ENCODE measurements at regions not wholly inside any gene's neighbourhood (a gene's known extent, or its start where the extent isn't known, plus 50 kb on each side); places are given as distances from the start of the nearest gene placed in this dataset.

DNA sequence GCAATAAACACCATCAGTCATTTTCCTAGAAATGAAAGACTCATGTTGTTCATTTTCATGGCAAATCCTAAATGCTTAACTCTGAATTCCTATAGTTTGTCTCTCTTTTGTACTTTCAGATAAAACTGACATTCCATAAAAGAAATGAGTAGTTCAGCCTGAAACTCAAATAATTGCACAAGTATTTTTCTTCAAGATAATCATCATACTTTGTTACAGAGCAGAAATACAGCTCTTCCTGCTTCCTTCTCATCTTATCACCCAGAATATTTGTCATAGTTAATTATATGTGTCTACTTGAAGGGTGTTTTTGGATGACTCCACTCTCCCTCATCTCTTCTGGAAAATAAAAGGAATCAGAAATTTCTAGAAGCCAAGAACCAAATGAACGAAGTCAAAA is 141.1 kb downstream of the HNMT start:
- no peak for DNase-seq (ENCODE audit: low spot score)
- TF ChIP-seq, protein P1, sequence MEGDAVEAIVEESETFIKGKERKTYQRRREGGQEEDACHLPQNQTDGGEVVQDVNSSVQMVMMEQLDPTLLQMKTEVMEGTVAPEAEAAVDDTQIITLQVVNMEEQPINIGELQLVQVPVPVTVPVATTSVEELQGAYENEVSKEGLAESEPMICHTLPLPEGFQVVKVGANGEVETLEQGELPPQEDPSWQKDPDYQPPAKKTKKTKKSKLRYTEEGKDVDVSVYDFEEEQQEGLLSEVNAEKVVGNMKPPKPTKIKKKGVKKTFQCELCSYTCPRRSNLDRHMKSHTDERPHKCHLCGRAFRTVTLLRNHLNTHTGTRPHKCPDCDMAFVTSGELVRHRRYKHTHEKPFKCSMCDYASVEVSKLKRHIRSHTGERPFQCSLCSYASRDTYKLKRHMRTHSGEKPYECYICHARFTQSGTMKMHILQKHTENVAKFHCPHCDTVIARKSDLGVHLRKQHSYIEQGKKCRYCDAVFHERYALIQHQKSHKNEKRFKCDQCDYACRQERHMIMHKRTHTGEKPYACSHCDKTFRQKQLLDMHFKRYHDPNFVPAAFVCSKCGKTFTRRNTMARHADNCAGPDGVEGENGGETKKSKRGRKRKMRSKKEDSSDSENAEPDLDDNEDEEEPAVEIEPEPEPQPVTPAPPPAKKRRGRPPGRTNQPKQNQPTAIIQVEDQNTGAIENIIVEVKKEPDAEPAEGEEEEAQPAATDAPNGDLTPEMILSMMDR (IDR thresholded peaks at IDR 0.05; ENCODE audit: extremely low read depth, insufficient read depth, missing control alignments) = no peak
- in situ Hi-C loops (cut with MboI; ENCODE audit: low pct_unique_long_range_greater_than_20kb, low sequenced_read_pairs, unreplicated experiment) = no loop called here

DNA sequence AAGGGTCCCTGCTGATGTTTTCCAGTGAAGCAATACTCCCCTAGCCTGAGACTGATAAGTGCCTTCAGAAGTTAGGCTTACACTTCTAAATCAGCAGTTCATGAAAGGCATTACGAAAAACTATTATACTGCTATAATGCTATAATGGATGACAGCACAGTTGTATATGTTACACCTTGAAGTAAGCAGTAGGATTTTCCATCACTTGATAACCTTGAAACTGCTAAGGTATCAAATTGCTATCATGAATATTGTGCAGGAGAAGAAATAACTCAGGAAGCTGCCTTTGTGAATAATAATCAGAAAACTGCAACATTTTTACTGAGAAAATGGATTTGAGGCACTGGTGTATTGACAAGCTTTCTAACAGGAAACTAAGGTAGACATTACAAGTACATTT is 142.3 kb downstream of the HNMT start:
- TF ChIP-seq, protein P1 (IDR thresholded peaks at IDR 0.05; ENCODE audit: extremely low read depth, insufficient read depth, missing control alignments) = no peak
- in situ Hi-C loops (cut with MboI; ENCODE audit: low pct_unique_long_range_greater_than_20kb, low sequenced_read_pairs, unreplicated experiment) = no loop called here
- no peak for DNase-seq (ENCODE audit: low spot score)

DNA sequence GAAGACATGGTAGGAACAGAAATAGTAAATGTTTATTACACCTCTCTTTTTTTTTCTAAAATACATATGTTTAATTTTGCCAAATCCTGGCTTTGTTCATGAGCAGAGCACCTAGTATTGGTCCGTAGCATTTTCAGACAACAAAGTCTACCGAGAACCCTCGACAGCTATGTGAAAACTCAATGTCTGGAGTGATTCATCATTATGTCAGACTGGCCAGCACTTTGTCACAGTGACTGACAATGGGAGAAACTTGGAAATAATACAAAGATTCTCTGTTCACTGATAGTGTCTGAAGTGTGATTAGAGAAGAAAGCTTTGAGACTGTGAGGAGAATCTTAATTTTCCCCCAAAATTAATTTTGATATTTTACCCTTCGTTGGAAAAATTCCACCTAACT is 143.0 kb downstream of the HNMT start:
- in situ Hi-C loops (cut with MboI; ENCODE audit: low pct_unique_long_range_greater_than_20kb, low sequenced_read_pairs, unreplicated experiment) = no loop called here
- TF ChIP-seq, protein P1 (IDR thresholded peaks at IDR 0.05; ENCODE audit: extremely low read depth, insufficient read depth, missing control alignments) = no peak

DNA sequence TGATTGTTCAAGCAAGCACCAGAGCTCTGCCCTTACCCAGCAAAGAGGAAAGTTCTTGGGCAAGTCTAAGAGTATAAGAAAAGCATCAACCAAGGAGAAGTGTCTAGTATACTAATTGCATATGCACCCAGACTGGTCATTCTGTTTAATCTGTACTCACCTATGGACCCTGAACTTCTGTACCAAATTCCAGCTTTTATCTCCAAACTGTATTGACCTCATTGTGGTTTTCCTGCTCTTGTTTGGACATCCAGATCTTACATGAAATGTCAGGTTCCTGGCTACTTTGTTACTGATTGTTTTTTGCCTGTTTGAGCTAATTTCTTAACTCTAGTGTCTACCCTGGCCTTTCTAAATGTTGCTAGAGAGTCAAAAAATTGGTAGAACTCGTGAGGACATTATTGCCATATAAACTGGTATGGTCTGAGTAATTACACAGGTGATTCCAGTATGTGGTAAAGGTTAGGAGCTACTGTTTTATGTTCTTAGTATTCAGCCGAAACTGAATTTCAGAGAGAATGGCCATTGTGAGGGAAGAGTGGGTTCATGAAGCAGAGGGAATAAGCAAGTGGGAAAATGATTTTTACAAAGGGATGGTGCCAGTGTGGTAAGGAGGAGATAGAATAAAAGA is 146.3 kb downstream of the HNMT start:
- DNase-seq (ENCODE audit: low spot score) = no peak
- in situ Hi-C loops (cut with MboI; ENCODE audit: low pct_unique_long_range_greater_than_20kb, low sequenced_read_pairs, unreplicated experiment) = no loop called here

More for the DNA sequence above, 143.0 kb downstream of the HNMT start:
- DNase-seq (ENCODE audit: low spot score) = no peak

DNA sequence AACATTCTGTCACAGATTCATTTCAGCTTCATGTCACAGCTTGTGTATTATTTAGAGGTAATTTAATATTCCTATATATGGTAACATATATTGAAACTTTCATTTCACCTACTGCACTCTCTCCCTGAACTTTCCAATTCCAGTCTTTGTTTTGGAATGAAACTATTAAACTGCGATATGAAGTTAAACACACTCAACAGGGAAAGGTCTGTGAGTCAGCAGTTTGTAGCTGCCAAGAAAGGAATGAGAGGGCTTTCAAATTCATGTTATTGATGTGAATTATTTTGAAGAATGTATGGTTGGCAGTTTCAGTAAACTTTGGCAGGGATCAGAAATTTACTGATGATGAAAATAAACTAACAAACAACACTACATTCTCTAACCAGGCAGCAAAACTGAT is 148.3 kb downstream of the HNMT start:
- in situ Hi-C loops (cut with MboI; ENCODE audit: low pct_unique_long_range_greater_than_20kb, low sequenced_read_pairs, unreplicated experiment) = no loop called here
- TF ChIP-seq, protein P1 (IDR thresholded peaks at IDR 0.05; ENCODE audit: extremely low read depth, insufficient read depth, missing control alignments) = no peak
- DNase-seq (ENCODE audit: low spot score) = no peak

More for the DNA sequence above, 146.3 kb downstream of the HNMT start:
- TF ChIP-seq, protein P1 (IDR thresholded peaks at IDR 0.05; ENCODE audit: extremely low read depth, insufficient read depth, missing control alignments) = no peak

DNA sequence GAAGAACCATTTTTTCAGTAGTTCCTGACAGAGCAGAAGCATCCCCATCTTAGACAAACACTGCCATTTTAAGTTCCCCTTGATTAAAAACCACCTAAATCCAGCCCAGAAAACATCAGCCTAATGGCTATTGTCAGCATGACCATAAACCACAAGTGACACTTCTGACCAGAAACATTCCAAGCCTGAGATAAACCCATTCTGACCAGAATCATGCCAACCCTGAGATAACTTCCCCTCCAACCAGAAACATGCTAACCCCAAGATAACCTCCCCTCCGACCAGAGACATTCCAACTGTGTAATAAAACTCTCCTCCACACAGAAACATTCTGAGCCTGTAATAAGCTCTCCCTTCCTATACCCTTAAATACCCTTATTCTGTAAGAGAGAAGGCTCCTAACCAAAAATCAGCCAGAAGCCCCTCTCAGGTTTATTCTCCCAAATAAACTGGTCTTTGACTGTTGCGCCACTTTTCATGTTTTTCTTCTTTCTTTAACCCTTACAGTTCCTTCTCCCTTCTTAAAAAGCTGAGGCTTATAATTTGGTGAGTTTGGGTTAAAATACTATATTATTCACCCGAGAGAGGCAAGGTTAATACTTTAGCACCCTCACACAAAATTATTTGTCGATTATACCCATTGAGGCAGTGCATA is 149.7 kb downstream of the HNMT start:
- no peak for DNase-seq (ENCODE audit: low spot score)
- TF ChIP-seq, protein P1 (IDR thresholded peaks at IDR 0.05; ENCODE audit: extremely low read depth, insufficient read depth, missing control alignments) = no peak
- in situ Hi-C loops (cut with MboI; ENCODE audit: low pct_unique_long_range_greater_than_20kb, low sequenced_read_pairs, unreplicated experiment) = no loop called here
